GM12892 (cell line): ENCODE measurements at regions not wholly inside any gene's neighbourhood (a gene's known extent, or its start where the extent isn't known, plus 50 kb on each side); places are given as distances from the start of the nearest gene placed in this dataset.

Experiments used
- POLR2A ChIP-seq: IDR thresholded peaks from 2 replicates; pipeline ENCODE4 v1.6.1; 2011; ENCODE audit warnings: low read depth, low read length, control low read depth
- POLR2AphosphoS5 ChIP-seq: IDR thresholded peaks from 2 replicates; pipeline ENCODE4 v1.6.1; 2011; ENCODE audit warnings: low read depth, low read length, control low read depth
- TAF1 ChIP-seq: IDR thresholded peaks from 2 replicates; pipeline ENCODE4 v1.6.1; 2011; ENCODE audit warnings: low read depth, mild to moderate bottlenecking, control low read depth, low read length, borderline replicate concordance

- TF ChIP-seq POLR2AphosphoS5 (no peak), POLR2A (no peak), TAF1 (no peak)
Observed at GRCh38 chr11:70710601-70711000, 312.3 kb downstream of the CTTN start.
